ENCODE measurements at regions not wholly inside any gene's neighbourhood (a gene's known extent, or its start where the extent isn't known, plus 50 kb on each side); places are given as distances from the start of the nearest gene placed in this dataset.

- 75 to 81% methylated on average over 2 of the region's 2 CpGs for WGBS, 2 donors
Measured at GRCh38 chr5:102599289-102599688, 100.5 kb upstream of the SLCO6A1 start.

GRCh38 chr5:102600964-102601363 lies 102.2 kb upstream of the SLCO6A1 start:
- H3K4me3 ChIP-seq (ENCODE audit: low read depth, poor library complexity, severe bottlenecking): no peak overlapping the region
- intact Hi-C loops (cut with DNase I; ENCODE audit: low total_unique reads): no loop called here
- 54 to 58% methylated on average over 3 of the region's 3 CpGs for WGBS, 2 donors
- DNase-seq (ENCODE audit: low spot score in 2 of 2): no peak
- no peak for TF ChIP-seq CTCF (IDR thresholded peaks at IDR 0.05)
- no peak for TF ChIP-seq POLR2A (IDR thresholded peaks at IDR 0.05)

More at GRCh38 chr5:102599289-102599688, 100.5 kb upstream of the SLCO6A1 start:
- TF ChIP-seq CTCF (IDR thresholded peaks at IDR 0.05) (no peak), POLR2A (IDR thresholded peaks at IDR 0.05) (no peak)
- intact Hi-C loops (cut with DNase I; ENCODE audit: low total_unique reads): no loop called here
- no peak overlapping the region for H3K4me3 ChIP-seq (ENCODE audit: low read depth, poor library complexity, severe bottlenecking)
- no peak for DNase-seq (ENCODE audit: low spot score in 2 of 2)

GRCh38 chr5:102603670-102604069 lies 104.9 kb upstream of the SLCO6A1 start:
- TF ChIP-seq CTCF (IDR thresholded peaks at IDR 0.05) (no peak), POLR2A (IDR thresholded peaks at IDR 0.05) (no peak)
- no peak overlapping the region for H3K4me3 ChIP-seq (ENCODE audit: low read depth, poor library complexity, severe bottlenecking)
- intact Hi-C loops (cut with DNase I; ENCODE audit: low total_unique reads): no loop called here
- DNase-seq (ENCODE audit: low spot score in 2 of 2): no peak

GRCh38 chr5:102608414-102608813 lies 109.6 kb upstream of the SLCO6A1 start:
- 89 to 92% methylated on average over 4 of the region's 4 CpGs for WGBS, 2 donors
- DNase-seq (ENCODE audit: low spot score in 2 of 2): no peak
- no peak overlapping the region for H3K4me3 ChIP-seq (ENCODE audit: low read depth, poor library complexity, severe bottlenecking)
- intact Hi-C loops (cut with DNase I; ENCODE audit: low total_unique reads): no loop called here
- TF ChIP-seq CTCF (IDR thresholded peaks at IDR 0.05) (no peak), POLR2A (IDR thresholded peaks at IDR 0.05) (no peak)

GRCh38 chr5:102611312-102611711 lies 112.5 kb upstream of the SLCO6A1 start:
- no peak for DNase-seq (ENCODE audit: low spot score in 2 of 2)
- no peak for TF ChIP-seq POLR2A (IDR thresholded peaks at IDR 0.05)
- TF ChIP-seq CTCF (IDR thresholded peaks at IDR 0.05): no peak
- 70 to 81% methylated on average over 1 of the region's 1 CpG for whole genome bisulfite sequencing, 2 donors
- intact Hi-C loops (cut with DNase I; ENCODE audit: low total_unique reads): no loop called here
- no peak overlapping the region for H3K4me3 ChIP-seq (ENCODE audit: low read depth, poor library complexity, severe bottlenecking)

GRCh38 chr5:102613661-102614060 lies 114.9 kb upstream of the SLCO6A1 start:
- no peak overlapping the region for H3K4me3 ChIP-seq (ENCODE audit: low read depth, poor library complexity, severe bottlenecking)
- TF ChIP-seq POLR2A (IDR thresholded peaks at IDR 0.05) (no peak), CTCF (IDR thresholded peaks at IDR 0.05) (no peak)
- DNase-seq (ENCODE audit: low spot score in 2 of 2): no peak
- intact Hi-C loops (cut with DNase I; ENCODE audit: low total_unique reads): no loop called here
- WGBS, 2 donors: 90 to 97% methylated on average over 2 of the region's 2 CpGs

Data from lower leg skin (tissue), 4 donors.